NCI-H2227 (cell line): ENCODE measurements at regions not wholly inside any gene's neighbourhood (a gene's known extent, or its start where the extent isn't known, plus 50 kb on each side); places are given as distances from the start of the nearest gene placed in this dataset.
A peak's percentile ranks its signal among the peaks of the same experiment; 100 is the strongest.

Source experiments
- DNase-seq: peaks from one replicate; lab custom pipeline; 2025; ENCODE audit not compliant: unreplicated experiment; lab: John Stamatoyannopoulos, UW

DNA sequence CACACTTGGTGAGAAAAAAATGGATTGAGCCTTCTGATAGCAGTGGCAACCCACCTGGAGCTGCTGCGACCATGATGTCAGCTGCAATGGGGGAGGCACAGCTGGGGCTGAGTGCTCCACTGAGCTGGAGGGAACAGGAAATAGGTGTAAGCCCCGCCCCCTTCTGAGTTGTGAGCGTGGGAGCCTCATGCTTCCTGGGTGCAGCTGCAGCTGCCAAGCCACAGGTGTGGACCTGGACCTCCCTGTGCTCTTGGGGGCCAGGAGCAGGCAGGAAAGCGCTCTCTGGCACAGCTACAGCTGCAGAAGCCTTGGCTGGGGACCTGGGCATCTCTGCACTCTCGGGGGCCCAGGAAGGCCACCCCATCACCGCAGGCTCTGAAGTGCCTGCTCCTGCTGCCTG, 970.6 kb downstream of the DCDC2C start:
- no peak for DNase-seq

- no peak for DNase-seq
Measured at GRCh38 chr2:4675295-4675694, 971.9 kb downstream of the DCDC2C start.

GRCh38 chr2:4678927-4679326, 975.6 kb downstream of the DCDC2C start:
- DNase-seq, result no peak

DNA sequence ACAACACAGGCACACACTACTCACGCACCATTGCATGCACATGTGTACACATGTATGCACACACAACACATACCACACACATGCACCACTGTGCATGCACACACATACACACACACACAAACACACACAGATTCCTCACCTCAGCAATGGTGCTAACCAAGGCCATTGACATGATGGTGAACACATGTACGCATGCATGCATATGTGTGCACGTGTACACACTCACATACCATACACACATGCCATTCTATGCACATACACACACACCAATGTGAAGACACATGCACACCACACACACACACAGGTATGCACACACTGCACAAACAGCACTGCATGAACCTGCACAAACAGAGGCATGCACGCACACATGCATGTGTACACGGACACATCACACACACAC, 976.0 kb downstream of the DCDC2C start:
- DNase-seq, result no peak

DNA sequence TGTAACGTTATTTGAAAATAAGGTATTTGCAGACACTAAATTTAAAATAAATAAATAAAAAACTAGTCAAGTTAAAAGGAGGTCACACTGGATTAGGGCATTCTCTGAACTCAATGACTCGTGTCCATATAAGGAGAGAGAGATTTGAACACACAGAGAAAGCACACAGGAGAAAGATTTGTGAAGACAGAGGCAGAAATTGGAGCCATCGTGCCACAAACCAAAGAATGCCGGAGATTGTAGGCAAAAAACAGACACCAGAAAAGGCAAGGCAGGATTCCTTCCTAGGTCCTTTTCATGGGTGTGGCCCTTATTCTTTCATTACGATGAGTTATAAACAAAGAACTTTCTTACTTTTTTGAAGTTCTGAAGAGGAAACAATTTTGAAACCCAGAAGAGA, 981.5 kb downstream of the DCDC2C start:
- DNase-seq, result no peak

- DNase-seq, result no peak
Measured at GRCh38 chr2:4690913-4691312, 987.5 kb downstream of the DCDC2C start.

- DNase-seq, result no peak
Measured at GRCh38 chr2:4693266-4693665, 989.9 kb downstream of the DCDC2C start.

DNA sequence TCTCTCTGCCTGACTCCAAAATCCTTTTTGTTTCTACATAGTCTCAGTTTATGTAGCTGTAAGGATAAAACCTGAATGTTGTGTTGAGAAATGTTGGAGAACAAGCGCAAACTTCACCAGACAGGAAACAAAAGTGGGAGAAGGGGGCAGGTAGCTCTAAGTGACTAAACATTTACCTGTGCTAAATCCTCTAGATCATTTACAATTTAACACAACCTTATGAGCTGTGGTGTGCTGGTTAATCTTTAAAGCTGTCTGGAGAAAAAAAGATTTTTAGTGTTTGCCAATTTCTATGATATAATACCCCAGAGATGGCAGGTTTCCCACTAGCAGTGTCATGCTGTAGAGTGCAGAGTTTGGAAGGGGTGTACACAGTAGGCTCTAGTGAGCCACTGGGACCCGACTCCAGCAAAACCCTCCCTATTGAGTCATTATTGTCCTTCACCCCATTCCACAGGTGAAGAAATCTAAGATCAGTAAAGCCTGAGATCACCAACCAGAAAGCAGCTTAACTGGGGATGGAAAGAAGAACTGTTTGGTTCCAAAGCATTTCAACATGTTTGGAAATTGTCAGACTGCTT, 992.0 kb downstream of the DCDC2C start:
- DNase-seq, result no peak

- no peak for DNase-seq
Measured at GRCh38 chr2:4715065-4715464, 977.1 kb upstream of the SOX11 start.

DNA sequence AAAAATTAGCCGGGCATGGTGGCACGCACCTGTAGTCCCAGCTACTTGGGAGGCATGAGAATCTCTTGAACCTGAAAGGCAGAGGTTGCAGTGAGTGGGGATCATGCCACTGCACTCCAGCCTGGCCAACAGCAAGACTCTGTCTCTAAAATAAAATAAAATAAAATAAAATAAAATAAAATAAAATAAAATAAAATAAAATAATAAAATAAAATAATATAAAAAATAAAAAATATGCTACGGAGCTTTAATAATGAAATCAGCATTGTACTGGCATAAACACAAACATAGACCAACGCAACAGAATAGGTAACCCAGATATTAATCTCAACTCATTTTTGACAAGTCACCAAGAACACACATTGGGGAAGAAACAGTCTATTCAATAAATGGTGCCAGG, 973.4 kb upstream of the SOX11 start:
- DNase-seq, result no peak

DNA sequence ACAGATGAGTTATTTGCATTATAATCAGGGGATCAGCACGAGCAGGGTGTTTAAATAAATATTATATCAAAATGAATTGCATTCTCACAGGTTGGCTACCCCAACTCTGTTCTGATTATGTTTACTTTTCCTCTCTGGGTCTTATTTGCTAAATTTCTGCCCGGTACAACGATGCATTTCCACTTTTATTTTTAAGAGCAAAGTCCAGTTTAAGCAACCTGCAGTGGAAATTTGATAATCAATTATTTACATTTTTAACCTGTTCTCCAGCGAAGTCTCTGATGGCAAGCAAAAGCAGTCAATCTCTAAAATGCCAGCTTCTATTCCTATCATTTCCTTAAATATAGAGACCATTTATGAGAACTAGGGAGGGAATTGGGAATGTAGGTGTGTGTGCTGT, 966.6 kb upstream of the SOX11 start:
- DNase-seq, result no peak

- DNase-seq, result no peak
Measured at GRCh38 chr2:4732560-4732959, 959.6 kb upstream of the SOX11 start.

GRCh38 chr2:4745056-4745991, 946.9 kb upstream of the SOX11 start:
- DNase-seq, result peak; percentile 70

GRCh38 chr2:4753721-4754120, 938.5 kb upstream of the SOX11 start:
- no peak for DNase-seq

GRCh38 chr2:4762951-4763376, 929.2 kb upstream of the SOX11 start:
- DNase-seq, result peak; percentile 66

DNA sequence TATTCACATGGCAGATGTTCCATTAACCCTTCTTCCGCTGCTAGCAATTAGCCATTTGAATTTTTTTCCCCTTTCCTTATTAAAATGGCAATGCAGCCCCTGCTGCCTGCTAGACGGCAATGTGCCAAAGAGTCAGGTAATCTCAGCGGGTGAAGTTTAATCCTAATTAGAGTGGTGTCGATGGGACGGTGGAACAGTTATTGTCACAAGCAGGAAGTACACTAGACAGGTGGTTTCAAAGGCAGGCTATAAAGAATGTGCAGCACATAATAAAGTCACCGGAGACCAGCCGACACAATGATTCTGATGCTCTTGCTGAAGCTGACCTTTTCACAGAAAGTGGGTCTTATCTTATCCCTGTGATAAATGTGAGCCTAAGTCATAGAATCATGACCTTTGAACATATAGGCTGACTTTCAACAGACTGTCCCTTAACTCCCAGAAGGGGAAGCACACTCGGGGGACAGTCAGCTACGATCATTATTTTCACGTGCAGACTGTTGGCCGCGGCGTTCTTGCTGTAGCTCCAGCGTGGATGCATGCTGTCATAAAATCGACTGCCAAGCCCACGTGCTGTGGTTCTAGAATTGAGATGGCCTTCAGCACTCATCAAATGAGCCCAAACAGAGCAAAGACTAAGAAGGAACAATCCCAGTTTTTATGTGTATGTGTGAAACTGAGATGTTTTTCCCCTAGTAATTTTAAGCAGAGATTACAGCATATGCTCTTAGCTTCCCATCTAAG, 926.2 kb upstream of the SOX11 start:
- no peak for DNase-seq

DNA sequence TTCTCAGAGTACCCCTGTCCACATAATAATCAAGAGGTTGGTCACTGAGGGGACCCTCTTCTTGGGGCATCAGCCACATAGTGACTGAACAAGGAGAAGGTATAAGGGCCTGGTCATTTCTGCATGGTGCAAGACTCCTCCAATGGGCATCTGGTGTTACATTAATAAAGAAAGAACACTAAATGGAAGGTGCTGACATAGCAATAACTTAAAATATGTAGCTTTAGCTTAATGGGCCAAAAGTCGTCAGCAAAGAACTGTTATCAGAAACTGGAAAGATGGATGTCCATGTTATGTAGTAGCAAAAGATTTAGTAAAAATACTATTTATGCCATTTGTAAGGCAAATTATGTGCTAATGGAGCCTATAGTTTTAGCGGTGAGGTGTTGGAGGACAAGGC, 916.5 kb upstream of the SOX11 start:
- no peak for DNase-seq

DNA sequence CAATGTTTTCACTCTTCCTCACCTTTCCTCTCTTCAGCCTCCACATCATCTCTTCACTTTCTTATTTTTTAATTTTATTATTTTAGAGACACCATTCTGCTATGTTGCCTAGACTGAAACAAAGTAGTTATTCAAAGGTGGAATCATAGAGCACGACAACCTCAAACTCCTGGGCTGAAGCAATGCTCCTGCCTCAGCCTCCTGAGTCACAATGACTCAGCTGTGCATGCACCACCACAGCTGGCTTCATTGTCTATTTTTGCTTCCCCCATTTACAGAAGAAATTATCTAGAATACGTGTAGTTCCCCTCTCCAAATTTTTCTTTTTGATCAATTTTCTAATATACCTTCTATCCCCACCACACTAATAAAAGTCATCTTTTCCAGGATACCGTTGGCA, 911.5 kb upstream of the SOX11 start:
- DNase-seq, result no peak

DNA sequence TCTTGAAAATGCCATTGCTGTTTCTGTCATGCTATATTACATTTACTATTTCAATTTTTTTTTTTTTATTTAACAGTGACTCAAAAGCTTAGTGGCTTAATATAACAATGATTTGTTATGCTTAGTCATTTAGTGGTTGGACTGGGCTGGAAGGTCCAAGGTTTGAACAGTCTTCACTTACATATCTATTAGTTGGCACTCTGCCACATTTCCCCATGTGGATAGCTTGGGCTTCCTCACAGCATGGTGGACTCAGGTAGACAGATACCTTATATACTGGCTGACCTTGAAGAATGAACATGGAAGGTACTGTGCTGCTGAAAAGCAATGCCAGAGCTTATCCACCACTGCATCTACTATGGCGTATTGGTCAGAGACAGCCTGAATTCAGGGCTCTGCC, 909.5 kb upstream of the SOX11 start:
- no peak for DNase-seq

DNA sequence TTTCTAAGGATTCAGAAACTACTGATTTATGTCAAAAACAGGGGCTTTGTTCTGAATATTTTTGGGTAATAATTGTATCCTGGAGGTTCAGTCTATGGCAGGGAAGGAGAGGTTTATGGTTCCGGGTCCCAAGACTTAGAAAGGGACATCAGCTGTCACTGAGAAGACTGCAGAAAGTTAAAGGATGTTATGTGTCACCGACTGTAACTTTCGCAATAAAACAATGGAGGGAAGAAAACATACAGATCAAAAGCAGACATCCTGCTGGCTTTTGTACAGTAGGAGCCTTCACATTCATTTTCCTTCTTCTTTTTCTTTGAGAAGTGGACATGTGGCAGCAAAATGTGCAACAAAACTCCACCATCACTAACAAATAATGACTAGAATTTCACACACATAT, 900.7 kb upstream of the SOX11 start:
- no peak for DNase-seq

DNA sequence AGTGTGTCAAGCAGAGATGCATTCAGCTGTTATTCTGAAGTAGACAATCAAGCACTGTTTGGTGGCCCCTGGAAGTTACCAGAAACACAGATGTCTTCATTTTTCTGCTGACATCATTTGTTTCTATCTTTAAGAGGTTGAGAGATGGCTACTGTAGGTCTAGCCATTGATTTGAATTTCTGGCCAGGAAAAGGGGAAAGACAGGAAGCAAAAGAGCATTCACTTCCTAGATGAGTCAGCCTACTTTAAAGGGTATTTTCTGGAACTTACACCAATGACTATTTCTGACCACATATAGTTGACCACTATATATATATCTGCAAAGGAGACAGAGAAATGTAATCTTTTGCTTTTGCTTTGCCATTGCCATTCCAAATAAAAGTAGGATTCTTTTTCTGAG, 900.1 kb upstream of the SOX11 start:
- DNase-seq, result no peak

DNA sequence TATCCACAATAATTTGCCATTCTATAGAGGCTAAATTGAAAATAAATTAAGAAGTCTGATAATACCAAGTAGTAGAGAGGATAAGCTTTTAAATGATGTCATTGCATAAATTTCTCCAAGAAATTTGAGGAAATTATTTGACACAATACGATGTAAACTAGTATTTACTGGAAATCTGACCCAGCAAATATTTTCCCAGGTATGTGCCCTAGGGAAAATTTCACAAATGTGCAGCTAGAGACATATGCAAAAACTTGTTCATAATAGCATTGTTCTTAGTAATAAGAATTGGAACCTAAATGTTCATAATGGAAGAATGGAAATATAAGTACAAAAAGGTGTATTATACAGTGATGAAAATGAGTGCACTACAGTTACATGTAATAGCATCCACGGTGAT, 888.8 kb upstream of the SOX11 start:
- DNase-seq, result no peak
